ENCODE measurements at regions not wholly inside any gene's neighbourhood (a gene's known extent, or its start where the extent isn't known, plus 50 kb on each side); places are given as distances from the start of the nearest gene placed in this dataset.
A peak's percentile ranks its signal among the peaks of the same experiment; 100 is the strongest.

- Histone ChIP-seq H3K27ac (ENCODE audit: low read depth in 2 of 2, low read length in 2 of 2) (no peak overlapping the region), H3K27me3 (ENCODE audit: control insufficient read depth in 2 of 2, insufficient read depth in 2 of 2, low read length in 2 of 2) (no peaks in the 10 kb centered on the region), H3K4me1 (ENCODE audit: control insufficient read depth in 2 of 2, insufficient read depth in 2 of 2, low read length in 2 of 2) (no peaks in the 10 kb centered on the region), H3K4me3 (ENCODE audit: low read length in 2 of 2) (no peak overlapping the region), H3K36me3 (ENCODE audit: control insufficient read depth in 2 of 2, insufficient read depth in 2 of 2, low read length in 2 of 2) (no peaks in the 10 kb centered on the region), H3K9ac (ENCODE audit: low read depth in 1 of 2, low read length in 2 of 2) (no peak overlapping the region), H3K9me3 (ENCODE audit: control insufficient read depth in 2 of 2, low read length in 2 of 2) (no peaks in the 10 kb centered on the region)
These were observed 211.2 kb upstream of the TLE3 start for GRCh38 chr15:70308735-70309434.

DNA sequence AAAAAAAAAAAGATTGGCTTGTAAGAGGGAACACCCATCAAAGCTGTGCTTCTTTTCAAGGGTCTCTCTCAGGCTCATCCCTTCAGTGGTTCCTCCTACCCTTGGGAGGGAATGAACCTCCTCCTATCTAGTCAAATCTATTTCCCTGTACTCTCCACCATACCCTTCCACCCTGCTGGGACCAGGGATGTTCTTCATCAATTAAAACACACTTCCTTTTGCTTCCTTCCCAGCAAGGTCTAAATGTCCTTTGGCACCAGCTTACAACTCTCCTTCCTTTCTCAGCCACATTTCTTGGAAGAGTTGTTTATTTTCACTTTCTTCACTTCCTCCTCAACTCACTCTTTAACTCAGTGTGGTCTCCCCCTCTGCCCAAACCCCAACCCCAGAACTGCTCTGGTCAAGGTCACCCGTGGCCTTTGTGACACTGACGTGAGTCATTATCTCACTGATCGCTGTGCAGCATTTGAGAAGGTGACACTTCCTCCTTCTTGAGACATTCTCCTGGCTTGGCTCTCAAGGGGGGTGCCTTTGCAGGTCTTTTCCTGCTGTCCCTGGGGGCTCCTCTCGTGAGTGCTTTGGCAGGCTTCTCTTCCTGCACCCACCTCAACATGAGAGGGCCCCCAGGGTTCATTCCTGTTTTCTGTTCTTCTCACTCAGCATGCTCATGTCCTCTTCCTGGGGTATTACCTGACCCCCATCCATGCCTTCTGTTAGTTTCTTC is 210.5 kb upstream of the TLE3 start:
- H3K9me3 ChIP-seq (ENCODE audit: control insufficient read depth in 2 of 2, low read length in 2 of 2): no peaks in the 10 kb centered on the region
- no peaks in the 10 kb centered on the region for H3K27me3 ChIP-seq (ENCODE audit: control insufficient read depth in 2 of 2, insufficient read depth in 2 of 2, low read length in 2 of 2)
- no peaks in the 10 kb centered on the region for H3K36me3 ChIP-seq (ENCODE audit: control insufficient read depth in 2 of 2, insufficient read depth in 2 of 2, low read length in 2 of 2)
- H3K9ac ChIP-seq (ENCODE audit: low read depth in 1 of 2, low read length in 2 of 2): no peak overlapping the region
- H3K4me3 ChIP-seq (ENCODE audit: low read length in 2 of 2): no peak overlapping the region
- no peaks in the 10 kb centered on the region for H3K4me1 ChIP-seq (ENCODE audit: control insufficient read depth in 2 of 2, insufficient read depth in 2 of 2, low read length in 2 of 2)
- no peak overlapping the region for H3K27ac ChIP-seq (ENCODE audit: low read depth in 2 of 2, low read length in 2 of 2)

GRCh38 chr15:70306582-70306981 is 208.9 kb upstream of the TLE3 start:
- Histone ChIP-seq H3K4me1 (ENCODE audit: control insufficient read depth in 2 of 2, insufficient read depth in 2 of 2, low read length in 2 of 2) (peaks cover under 1% of the 10 kb centered on the region in 2 donors), H3K9ac (ENCODE audit: low read depth in 1 of 2, low read length in 2 of 2) (no peak overlapping the region), H3K27ac (ENCODE audit: low read depth in 2 of 2, low read length in 2 of 2) (no peak overlapping the region), H3K9me3 (ENCODE audit: control insufficient read depth in 2 of 2, low read length in 2 of 2) (no peaks in the 10 kb centered on the region), H3K36me3 (ENCODE audit: control insufficient read depth in 2 of 2, insufficient read depth in 2 of 2, low read length in 2 of 2) (no peaks in the 10 kb centered on the region), H3K4me3 (ENCODE audit: low read length in 2 of 2) (no peak overlapping the region), H3K27me3 (ENCODE audit: control insufficient read depth in 2 of 2, insufficient read depth in 2 of 2, low read length in 2 of 2) (no peaks in the 10 kb centered on the region)

GRCh38 chr15:70306081-70306480 is 208.4 kb upstream of the TLE3 start:
- no peak overlapping the region for H3K9ac ChIP-seq (ENCODE audit: low read depth in 1 of 2, low read length in 2 of 2)
- H3K27ac ChIP-seq (ENCODE audit: low read depth in 2 of 2, low read length in 2 of 2): no peak overlapping the region
- no peaks in the 10 kb centered on the region for H3K9me3 ChIP-seq (ENCODE audit: control insufficient read depth in 2 of 2, low read length in 2 of 2)
- no peak overlapping the region for H3K4me3 ChIP-seq (ENCODE audit: low read length in 2 of 2)
- no peaks in the 10 kb centered on the region for H3K27me3 ChIP-seq (ENCODE audit: control insufficient read depth in 2 of 2, insufficient read depth in 2 of 2, low read length in 2 of 2)
- peaks cover 5 to 6% of the 10 kb centered on the region in 2 donors for H3K4me1 ChIP-seq (ENCODE audit: control insufficient read depth in 2 of 2, insufficient read depth in 2 of 2, low read length in 2 of 2)
- H3K36me3 ChIP-seq (ENCODE audit: control insufficient read depth in 2 of 2, insufficient read depth in 2 of 2, low read length in 2 of 2): no peaks in the 10 kb centered on the region

DNA sequence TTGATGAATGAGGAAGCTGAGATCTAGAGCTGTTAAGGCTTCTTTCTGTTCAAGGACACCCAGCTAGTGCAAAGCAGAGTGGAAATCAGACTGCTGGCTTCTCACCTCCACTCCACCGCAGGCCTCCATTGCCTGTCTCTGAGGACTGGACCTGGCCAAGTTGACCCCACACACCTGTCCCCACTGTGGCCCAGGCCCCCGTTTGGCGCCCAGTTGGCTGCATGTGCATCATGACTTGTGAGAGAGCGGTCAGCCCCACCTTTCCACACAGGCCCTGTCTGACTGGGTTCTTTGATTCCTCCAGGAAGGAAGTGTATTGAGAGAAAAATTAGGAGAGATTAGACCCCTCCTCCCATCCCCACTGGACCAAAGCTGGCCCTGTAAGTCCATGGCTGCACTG is 206.3 kb upstream of the TLE3 start:
- peaks cover 9 to 20% of the 10 kb centered on the region in 2 donors for H3K4me1 ChIP-seq (ENCODE audit: control insufficient read depth in 2 of 2, insufficient read depth in 2 of 2, low read length in 2 of 2)
- no peak overlapping the region for H3K9ac ChIP-seq (ENCODE audit: low read depth in 1 of 2, low read length in 2 of 2)
- H3K27ac ChIP-seq (ENCODE audit: low read depth in 2 of 2, low read length in 2 of 2): no peak overlapping the region
- no peak overlapping the region for H3K4me3 ChIP-seq (ENCODE audit: low read length in 2 of 2)
- H3K27me3 ChIP-seq (ENCODE audit: control insufficient read depth in 2 of 2, insufficient read depth in 2 of 2, low read length in 2 of 2): no peaks in the 10 kb centered on the region
- no peaks in the 10 kb centered on the region for H3K36me3 ChIP-seq (ENCODE audit: control insufficient read depth in 2 of 2, insufficient read depth in 2 of 2, low read length in 2 of 2)
- no peaks in the 10 kb centered on the region for H3K9me3 ChIP-seq (ENCODE audit: control insufficient read depth in 2 of 2, low read length in 2 of 2)

DNA sequence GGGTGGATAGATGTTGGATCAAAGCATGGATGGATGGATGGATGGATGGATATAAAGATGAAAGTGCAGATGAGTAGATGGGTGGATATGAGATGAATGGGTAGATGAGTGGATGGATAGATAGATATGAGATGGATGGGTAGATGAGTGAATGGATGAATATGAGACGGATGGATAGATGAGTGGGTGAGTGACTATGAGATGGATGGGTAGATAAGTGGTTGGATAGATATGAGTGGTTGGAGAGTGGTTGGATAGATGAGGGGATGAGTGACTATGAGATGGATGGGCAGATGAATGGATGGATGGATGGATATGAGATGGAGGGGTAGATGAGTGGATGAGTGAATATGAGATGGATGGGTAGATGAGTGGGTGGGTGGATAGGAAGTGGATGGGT is 204.6 kb upstream of the TLE3 start:
- Histone ChIP-seq H3K4me1 (ENCODE audit: control insufficient read depth in 2 of 2, insufficient read depth in 2 of 2, low read length in 2 of 2) (peaks cover 9 to 20% of the 10 kb centered on the region in 2 donors), H3K27ac (ENCODE audit: low read depth in 2 of 2, low read length in 2 of 2) (no peak overlapping the region), H3K36me3 (ENCODE audit: control insufficient read depth in 2 of 2, insufficient read depth in 2 of 2, low read length in 2 of 2) (no peaks in the 10 kb centered on the region), H3K27me3 (ENCODE audit: control insufficient read depth in 2 of 2, insufficient read depth in 2 of 2, low read length in 2 of 2) (no peaks in the 10 kb centered on the region), H3K4me3 (ENCODE audit: low read length in 2 of 2) (no peak overlapping the region), H3K9me3 (ENCODE audit: control insufficient read depth in 2 of 2, low read length in 2 of 2) (no peaks in the 10 kb centered on the region), H3K9ac (ENCODE audit: low read depth in 1 of 2, low read length in 2 of 2) (no peak overlapping the region)

- Histone ChIP-seq H3K9ac (ENCODE audit: low read depth in 1 of 2, low read length in 2 of 2) (no peak overlapping the region), H3K4me1 (ENCODE audit: control insufficient read depth in 2 of 2, insufficient read depth in 2 of 2, low read length in 2 of 2) (peaks cover 9 to 20% of the 10 kb centered on the region in 2 donors), H3K9me3 (ENCODE audit: control insufficient read depth in 2 of 2, low read length in 2 of 2) (no peaks in the 10 kb centered on the region), H3K27ac (ENCODE audit: low read depth in 2 of 2, low read length in 2 of 2) (no peak overlapping the region), H3K4me3 (ENCODE audit: low read length in 2 of 2) (no peak overlapping the region), H3K27me3 (ENCODE audit: control insufficient read depth in 2 of 2, insufficient read depth in 2 of 2, low read length in 2 of 2) (no peaks in the 10 kb centered on the region), H3K36me3 (ENCODE audit: control insufficient read depth in 2 of 2, insufficient read depth in 2 of 2, low read length in 2 of 2) (no peaks in the 10 kb centered on the region)
These were observed 203.7 kb upstream of the TLE3 start for GRCh38 chr15:70301396-70301795.

- Histone ChIP-seq H3K4me1 (ENCODE audit: control insufficient read depth in 2 of 2, insufficient read depth in 2 of 2, low read length in 2 of 2) (peaks cover 9 to 20% of the 10 kb centered on the region in 2 donors), H3K9ac (ENCODE audit: low read depth in 1 of 2, low read length in 2 of 2) (no peak overlapping the region), H3K27ac (ENCODE audit: low read depth in 2 of 2, low read length in 2 of 2) (peak overlapping the region; percentile 53 to 61), H3K4me3 (ENCODE audit: low read length in 2 of 2) (no peak overlapping the region), H3K9me3 (ENCODE audit: control insufficient read depth in 2 of 2, low read length in 2 of 2) (no peaks in the 10 kb centered on the region), H3K27me3 (ENCODE audit: control insufficient read depth in 2 of 2, insufficient read depth in 2 of 2, low read length in 2 of 2) (no peaks in the 10 kb centered on the region), H3K36me3 (ENCODE audit: control insufficient read depth in 2 of 2, insufficient read depth in 2 of 2, low read length in 2 of 2) (no peaks in the 10 kb centered on the region)
These were observed 202.5 kb upstream of the TLE3 start for GRCh38 chr15:70299931-70300869.

DNA sequence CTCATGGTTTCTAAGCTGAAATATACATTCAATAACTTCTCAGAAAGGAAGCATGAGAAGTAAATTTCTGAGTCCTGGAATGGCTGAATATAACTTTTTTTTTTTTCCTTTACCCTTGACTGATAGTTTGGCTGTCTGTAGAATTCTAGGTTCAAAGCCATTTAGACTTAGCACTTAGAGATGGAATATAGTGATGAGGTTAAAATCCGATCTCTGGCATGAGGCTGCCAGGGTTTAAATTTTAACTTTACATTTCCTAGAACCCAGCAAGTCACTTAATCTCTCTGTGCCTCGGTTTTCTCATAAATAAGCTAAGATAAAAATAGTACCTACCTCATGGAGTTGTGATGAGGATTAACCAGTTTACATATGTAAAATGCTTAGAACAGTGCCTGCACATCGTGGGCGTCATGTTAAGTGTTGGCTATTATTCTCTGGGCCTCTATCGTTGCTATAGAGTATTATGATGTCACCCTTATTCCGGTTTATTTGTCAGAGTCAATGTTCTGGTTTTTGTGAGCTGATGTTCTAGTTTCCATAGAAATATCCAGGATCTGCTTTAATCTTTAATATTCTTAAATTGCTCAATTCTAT is 199.8 kb upstream of the TLE3 start:
- Histone ChIP-seq H3K9ac (ENCODE audit: low read depth in 1 of 2, low read length in 2 of 2) (no peak overlapping the region), H3K27me3 (ENCODE audit: control insufficient read depth in 2 of 2, insufficient read depth in 2 of 2, low read length in 2 of 2) (no peaks in the 10 kb centered on the region), H3K9me3 (ENCODE audit: control insufficient read depth in 2 of 2, low read length in 2 of 2) (no peaks in the 10 kb centered on the region), H3K27ac (ENCODE audit: low read depth in 2 of 2, low read length in 2 of 2) (no peak overlapping the region), H3K36me3 (ENCODE audit: control insufficient read depth in 2 of 2, insufficient read depth in 2 of 2, low read length in 2 of 2) (no peaks in the 10 kb centered on the region), H3K4me1 (ENCODE audit: control insufficient read depth in 2 of 2, insufficient read depth in 2 of 2, low read length in 2 of 2) (peaks cover 9 to 20% of the 10 kb centered on the region in 2 donors), H3K4me3 (ENCODE audit: low read length in 2 of 2) (no peak overlapping the region)

Measured in mucosa of rectum (tissue), 2 donors.